ENCODE measurements at regions not wholly inside any gene's neighbourhood (a gene's known extent, or its start where the extent isn't known, plus 50 kb on each side); places are given as distances from the start of the nearest gene placed in this dataset.
A peak's percentile ranks its signal among the peaks of the same experiment; 100 is the strongest.

DNA sequence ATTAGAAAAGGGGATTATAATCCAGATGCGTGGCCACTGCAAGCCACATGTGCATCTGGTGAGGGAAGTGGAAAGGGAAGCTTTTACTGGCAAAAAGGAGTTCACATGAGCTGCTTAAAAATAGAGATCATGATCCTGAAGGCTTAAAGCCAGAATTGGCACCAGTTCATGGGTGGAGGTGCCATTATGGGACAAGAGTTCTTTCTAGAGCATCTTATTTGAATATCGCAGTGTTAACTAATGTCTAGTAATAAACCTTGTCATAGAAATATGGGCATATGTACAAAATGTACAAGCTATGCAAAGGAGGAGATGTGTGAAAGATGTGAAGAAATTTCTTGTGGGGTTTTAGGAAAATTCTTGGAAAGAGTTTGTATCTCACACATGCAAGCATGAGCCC, 178.4 kb upstream of the CBLB start:
- no peaks in the 10 kb centered on the region for H3K9me3 ChIP-seq (ENCODE audit: low read length)
- no peaks in the 10 kb centered on the region for H3K79me2 ChIP-seq (ENCODE audit: insufficient read depth, low read length)
- no peak overlapping the region for H3K27ac ChIP-seq (ENCODE audit: low read depth, low read length, poor library complexity, severe bottlenecking)
- no peak overlapping the region for H3K9ac ChIP-seq (ENCODE audit: low read length)
- no peaks in the 10 kb centered on the region for H3K36me3 ChIP-seq (ENCODE audit: insufficient read depth, low read length)
- no peaks in the 10 kb centered on the region for H3K27me3 ChIP-seq (ENCODE audit: insufficient read depth, low read length)
- H3K4me2 ChIP-seq (ENCODE audit: low read length), result no peak overlapping the region
- H3K4me3 ChIP-seq (ENCODE audit: low read depth, low read length, poor library complexity, severe bottlenecking), result no peak overlapping the region
- no peaks in the 10 kb centered on the region for H4K20me1 ChIP-seq (ENCODE audit: insufficient read depth, low read length)
- no peak overlapping the region for H2AFZ ChIP-seq (ENCODE audit: low read length)
- H3K9me2 ChIP-seq (ENCODE audit: low read depth, low read length), result no peaks in the 10 kb centered on the region
- no peak for TF ChIP-seq EZH2 (IDR thresholded peaks at IDR 0.05; ENCODE audit: borderline replicate concordance, low read length)
- TF ChIP-seq, protein P1, sequence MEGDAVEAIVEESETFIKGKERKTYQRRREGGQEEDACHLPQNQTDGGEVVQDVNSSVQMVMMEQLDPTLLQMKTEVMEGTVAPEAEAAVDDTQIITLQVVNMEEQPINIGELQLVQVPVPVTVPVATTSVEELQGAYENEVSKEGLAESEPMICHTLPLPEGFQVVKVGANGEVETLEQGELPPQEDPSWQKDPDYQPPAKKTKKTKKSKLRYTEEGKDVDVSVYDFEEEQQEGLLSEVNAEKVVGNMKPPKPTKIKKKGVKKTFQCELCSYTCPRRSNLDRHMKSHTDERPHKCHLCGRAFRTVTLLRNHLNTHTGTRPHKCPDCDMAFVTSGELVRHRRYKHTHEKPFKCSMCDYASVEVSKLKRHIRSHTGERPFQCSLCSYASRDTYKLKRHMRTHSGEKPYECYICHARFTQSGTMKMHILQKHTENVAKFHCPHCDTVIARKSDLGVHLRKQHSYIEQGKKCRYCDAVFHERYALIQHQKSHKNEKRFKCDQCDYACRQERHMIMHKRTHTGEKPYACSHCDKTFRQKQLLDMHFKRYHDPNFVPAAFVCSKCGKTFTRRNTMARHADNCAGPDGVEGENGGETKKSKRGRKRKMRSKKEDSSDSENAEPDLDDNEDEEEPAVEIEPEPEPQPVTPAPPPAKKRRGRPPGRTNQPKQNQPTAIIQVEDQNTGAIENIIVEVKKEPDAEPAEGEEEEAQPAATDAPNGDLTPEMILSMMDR (IDR thresholded peaks at IDR 0.05; ENCODE audit: low read length), result no peak
- no peaks in the 10 kb centered on the region for H3K4me1 ChIP-seq (ENCODE audit: insufficient read depth, low read length, severe bottlenecking)
- H3F3A ChIP-seq (ENCODE audit: insufficient read depth, low read length), result no peaks in the 10 kb centered on the region

DNA sequence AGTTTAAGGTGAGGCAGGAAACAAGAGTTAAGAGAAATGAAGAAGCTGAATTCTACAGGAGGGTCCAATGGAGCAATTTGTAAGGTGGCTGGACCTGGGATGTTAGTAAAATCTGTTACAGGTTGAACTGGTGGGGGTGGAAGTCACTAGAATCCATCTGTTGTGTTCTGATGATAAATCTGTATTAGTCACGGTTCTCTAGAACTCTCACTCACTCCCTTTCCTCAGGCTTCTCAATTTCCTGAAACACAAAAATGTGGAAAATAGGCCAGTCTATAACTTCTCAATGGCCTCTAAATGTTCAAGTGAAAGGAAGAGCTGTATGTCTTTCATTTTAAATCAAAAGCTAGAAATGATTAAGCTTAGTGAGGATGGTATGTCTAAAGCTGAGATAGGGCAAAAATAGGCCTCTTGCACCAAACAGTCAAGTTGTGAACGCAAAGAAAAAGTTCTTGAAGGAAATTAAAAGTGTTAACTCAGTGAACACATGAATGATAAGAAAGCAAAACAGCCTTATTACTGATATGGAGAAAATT, 180.2 kb upstream of the CBLB start:
- Histone ChIP-seq H3K4me2 (ENCODE audit: low read length) (no peak overlapping the region), H3K79me2 (ENCODE audit: insufficient read depth, low read length) (no peaks in the 10 kb centered on the region), H3F3A (ENCODE audit: insufficient read depth, low read length) (no peaks in the 10 kb centered on the region), H3K9ac (ENCODE audit: low read length) (no peak overlapping the region), H2AFZ (ENCODE audit: low read length) (0 out of 2 replicates have a peak overlapping the region, but pooled peaks have one; percentile 51), H3K4me3 (ENCODE audit: low read depth, low read length, poor library complexity, severe bottlenecking) (no peak overlapping the region), H3K27ac (ENCODE audit: low read depth, low read length, poor library complexity, severe bottlenecking) (no peak overlapping the region), H3K9me3 (ENCODE audit: low read length) (no peaks in the 10 kb centered on the region), H3K27me3 (ENCODE audit: insufficient read depth, low read length) (no peaks in the 10 kb centered on the region), H3K36me3 (ENCODE audit: insufficient read depth, low read length) (no peaks in the 10 kb centered on the region), H4K20me1 (ENCODE audit: insufficient read depth, low read length) (no peaks in the 10 kb centered on the region), H3K9me2 (ENCODE audit: low read depth, low read length) (no peaks in the 10 kb centered on the region), H3K4me1 (ENCODE audit: insufficient read depth, low read length, severe bottlenecking) (no peaks in the 10 kb centered on the region)
- TF ChIP-seq EZH2 (IDR thresholded peaks at IDR 0.05; ENCODE audit: borderline replicate concordance, low read length), result no peak
- TF ChIP-seq, protein P1 (IDR thresholded peaks at IDR 0.05; ENCODE audit: low read length), result no peak

DNA sequence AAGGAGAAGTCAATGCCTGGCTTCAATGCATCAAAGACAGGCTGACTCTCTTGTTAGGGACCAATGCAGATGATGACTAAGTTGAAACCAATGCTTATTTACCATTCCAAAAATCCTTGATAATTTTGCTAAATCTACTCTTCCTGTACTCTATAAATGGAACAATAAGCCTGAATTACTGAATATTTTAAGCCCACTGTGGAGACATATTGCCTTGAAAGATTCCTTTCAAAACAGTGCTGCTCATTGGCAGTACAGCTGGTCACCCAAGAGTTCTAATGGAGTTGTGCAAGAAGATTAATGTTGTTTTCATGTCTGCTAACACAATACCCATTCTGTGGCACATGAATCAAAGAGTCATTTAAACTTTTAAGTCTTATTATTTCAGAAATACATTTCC, 181.0 kb upstream of the CBLB start:
- H2AFZ ChIP-seq (ENCODE audit: low read length), result no peak overlapping the region
- H3K27ac ChIP-seq (ENCODE audit: low read depth, low read length, poor library complexity, severe bottlenecking), result no peak overlapping the region
- H3K36me3 ChIP-seq (ENCODE audit: insufficient read depth, low read length), result no peaks in the 10 kb centered on the region
- no peak overlapping the region for H3K4me3 ChIP-seq (ENCODE audit: low read depth, low read length, poor library complexity, severe bottlenecking)
- H3F3A ChIP-seq (ENCODE audit: insufficient read depth, low read length), result no peaks in the 10 kb centered on the region
- H3K9ac ChIP-seq (ENCODE audit: low read length), result no peak overlapping the region
- H3K4me2 ChIP-seq (ENCODE audit: low read length), result no peak overlapping the region
- no peaks in the 10 kb centered on the region for H3K9me2 ChIP-seq (ENCODE audit: low read depth, low read length)
- no peaks in the 10 kb centered on the region for H3K79me2 ChIP-seq (ENCODE audit: insufficient read depth, low read length)
- TF ChIP-seq, protein P1 (IDR thresholded peaks at IDR 0.05; ENCODE audit: low read length), result no peak
- no peak for TF ChIP-seq EZH2 (IDR thresholded peaks at IDR 0.05; ENCODE audit: borderline replicate concordance, low read length)
- no peaks in the 10 kb centered on the region for H4K20me1 ChIP-seq (ENCODE audit: insufficient read depth, low read length)
- no peaks in the 10 kb centered on the region for H3K9me3 ChIP-seq (ENCODE audit: low read length)
- no peaks in the 10 kb centered on the region for H3K4me1 ChIP-seq (ENCODE audit: insufficient read depth, low read length, severe bottlenecking)
- H3K27me3 ChIP-seq (ENCODE audit: insufficient read depth, low read length), result no peaks in the 10 kb centered on the region

Measured in OCI-LY1 (cell line).